Calu3 (cell line): ENCODE measurements at regions not wholly inside any gene's neighbourhood (a gene's known extent, or its start where the extent isn't known, plus 50 kb on each side); places are given as distances from the start of the nearest gene placed in this dataset.

Experiments used
- BruUV-seq: library from RNA; stranded (reverse); fragments of 400-500 nt; replicated peaks from 2 replicates; lab custom pipeline; 2021; lab: Mats Ljungman, UMichigan
- CTCF ChIA-PET: fragments of 300-600 bp; sonication (Branson Sonifier 250); formaldehyde crosslinking; loops from one replicate; lab custom pipeline; 2022; ENCODE audit warnings: antibody characterized with exemption; lab: Charles Lee
- DNase-seq: peaks from one replicate; pipeline ENCODE4 v3.0.0; 2022
- H3K27ac Mint-ChIP-seq: one replicate; pipeline ENCODE4 v1.8.0; 2022; ENCODE audit warnings: mixed read lengths; ENCODE audit not compliant: unreplicated experiment
- H3K27me3 Mint-ChIP-seq: one replicate; pipeline ENCODE4 v1.8.0; 2022; ENCODE audit warnings: mixed read lengths; ENCODE audit not compliant: unreplicated experiment
- H3K36me3 Mint-ChIP-seq: one replicate; pipeline ENCODE4 v1.8.0; 2022; ENCODE audit warnings: mild to moderate bottlenecking, moderate library complexity, mixed read lengths; ENCODE audit not compliant: insufficient read depth, unreplicated experiment
- H3K4me1 Mint-ChIP-seq: one replicate; pipeline ENCODE4 v1.8.0; 2022; ENCODE audit warnings: mild to moderate bottlenecking, low read depth, mixed read lengths; ENCODE audit not compliant: unreplicated experiment
- H3K4me3 Mint-ChIP-seq: one replicate; pipeline ENCODE4 v1.8.0; 2022; ENCODE audit warnings: mild to moderate bottlenecking, low read depth, moderate library complexity, mixed read lengths; ENCODE audit not compliant: unreplicated experiment
- H3K9me3 Mint-ChIP-seq: one replicate; pipeline ENCODE4 v1.8.0; 2022; ENCODE audit warnings: low read depth, mixed read lengths; ENCODE audit not compliant: unreplicated experiment
- intact Hi-C: fragments of 100-400 bp; cut with micrococcal nuclease; formaldehyde crosslinking; loops from one replicate; pipeline ENCODE4 v1.10.0; 2022; ENCODE audit not compliant: unreplicated experiment
- TF ChIP-seq, protein P1 (sequence below): fragments of 200-600 bp; IDR thresholded peaks from one replicate; pipeline ENCODE4 v1.8.0; 2022; ENCODE audit warnings: antibody characterized with exemption; ENCODE audit not compliant: unreplicated experiment

- peaks cover 24% of the 10 kb centered on the region for H3K9me3 Mint-ChIP-seq
Measured at GRCh38 chr14:25803386-25804018, 753.6 kb upstream of the STXBP6 start.

DNA sequence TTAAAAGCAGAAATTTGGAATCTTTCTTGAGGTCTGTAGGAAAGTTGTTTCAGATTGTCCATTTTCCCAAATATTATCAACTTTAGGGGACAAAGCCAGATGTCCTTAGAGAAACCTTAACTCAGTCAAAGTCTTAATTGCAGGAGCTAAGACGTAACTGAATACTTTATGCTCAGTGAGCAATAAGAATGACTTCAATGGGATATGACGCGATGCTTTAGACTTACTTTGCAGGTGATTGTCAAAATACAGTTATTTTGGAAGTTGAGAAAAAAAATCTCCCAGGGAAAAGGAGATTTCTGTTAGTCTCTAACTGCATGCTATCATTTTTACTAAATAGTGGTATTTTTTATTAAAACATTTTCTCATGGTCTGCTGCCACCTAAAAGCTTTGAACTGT is 750.9 kb upstream of the STXBP6 start:
- CTCF ChIA-PET, result no interaction called here
- no peaks in the 10 kb centered on the region for H3K27me3 Mint-ChIP-seq

More at GRCh38 chr14:25803386-25804018, 753.6 kb upstream of the STXBP6 start:
- no peaks in the 10 kb centered on the region for H3K4me1 Mint-ChIP-seq
- no peaks in the 10 kb centered on the region for H3K36me3 Mint-ChIP-seq
- H3K27me3 Mint-ChIP-seq, result no peaks in the 10 kb centered on the region
- H3K27ac Mint-ChIP-seq, result no peak overlapping the region
- no peak for DNase-seq
- TF ChIP-seq, protein P1, sequence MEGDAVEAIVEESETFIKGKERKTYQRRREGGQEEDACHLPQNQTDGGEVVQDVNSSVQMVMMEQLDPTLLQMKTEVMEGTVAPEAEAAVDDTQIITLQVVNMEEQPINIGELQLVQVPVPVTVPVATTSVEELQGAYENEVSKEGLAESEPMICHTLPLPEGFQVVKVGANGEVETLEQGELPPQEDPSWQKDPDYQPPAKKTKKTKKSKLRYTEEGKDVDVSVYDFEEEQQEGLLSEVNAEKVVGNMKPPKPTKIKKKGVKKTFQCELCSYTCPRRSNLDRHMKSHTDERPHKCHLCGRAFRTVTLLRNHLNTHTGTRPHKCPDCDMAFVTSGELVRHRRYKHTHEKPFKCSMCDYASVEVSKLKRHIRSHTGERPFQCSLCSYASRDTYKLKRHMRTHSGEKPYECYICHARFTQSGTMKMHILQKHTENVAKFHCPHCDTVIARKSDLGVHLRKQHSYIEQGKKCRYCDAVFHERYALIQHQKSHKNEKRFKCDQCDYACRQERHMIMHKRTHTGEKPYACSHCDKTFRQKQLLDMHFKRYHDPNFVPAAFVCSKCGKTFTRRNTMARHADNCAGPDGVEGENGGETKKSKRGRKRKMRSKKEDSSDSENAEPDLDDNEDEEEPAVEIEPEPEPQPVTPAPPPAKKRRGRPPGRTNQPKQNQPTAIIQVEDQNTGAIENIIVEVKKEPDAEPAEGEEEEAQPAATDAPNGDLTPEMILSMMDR, result no peak
- BruUV-seq, result no TSS peak
- CTCF ChIA-PET, result no interaction called here
- no peak overlapping the region for H3K4me3 Mint-ChIP-seq
- intact Hi-C loops, result no loop called here

DNA sequence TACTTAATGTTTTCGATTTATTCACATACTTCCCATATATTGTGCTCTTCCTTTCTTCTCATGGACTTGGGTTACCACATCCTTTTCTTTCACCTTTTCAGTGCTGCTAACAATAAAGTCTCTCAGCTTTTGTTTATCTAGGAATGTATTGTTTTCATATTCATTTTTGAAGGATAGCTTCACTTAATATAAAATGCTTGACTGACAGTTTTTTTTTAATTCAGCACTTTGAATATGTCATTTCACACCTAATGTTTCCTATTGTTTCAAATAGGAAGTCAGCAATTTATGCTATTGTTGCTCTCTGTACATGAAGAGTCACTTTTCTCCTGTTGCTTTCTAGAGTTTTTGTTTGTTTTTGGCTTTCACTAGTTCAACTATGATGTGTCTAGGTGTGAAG is 738.3 kb upstream of the STXBP6 start:
- H3K27me3 Mint-ChIP-seq, result no peaks in the 10 kb centered on the region
- no peaks in the 10 kb centered on the region for H3K36me3 Mint-ChIP-seq
- H3K9me3 Mint-ChIP-seq, result peaks cover 15% of the 10 kb centered on the region
- H3K27ac Mint-ChIP-seq, result no peak overlapping the region
- TF ChIP-seq, protein P1, result no peak
- intact Hi-C loops, result no loop called here
- no TSS peak for BruUV-seq
- no peaks in the 10 kb centered on the region for H3K4me1 Mint-ChIP-seq
- H3K4me3 Mint-ChIP-seq, result no peak overlapping the region
- DNase-seq, result no peak
- CTCF ChIA-PET, result no interaction called here

More for the DNA sequence above, 750.9 kb upstream of the STXBP6 start:
- intact Hi-C loops, result no loop called here
- TF ChIP-seq, protein P1, result no peak
- Mint-ChIP-seq H3K4me1 (no peaks in the 10 kb centered on the region), H3K4me3 (no peak overlapping the region), H3K27ac (no peak overlapping the region), H3K9me3 (peaks cover 19% of the 10 kb centered on the region), H3K36me3 (no peaks in the 10 kb centered on the region)
- DNase-seq, result no peak
- BruUV-seq, result no TSS peak

DNA sequence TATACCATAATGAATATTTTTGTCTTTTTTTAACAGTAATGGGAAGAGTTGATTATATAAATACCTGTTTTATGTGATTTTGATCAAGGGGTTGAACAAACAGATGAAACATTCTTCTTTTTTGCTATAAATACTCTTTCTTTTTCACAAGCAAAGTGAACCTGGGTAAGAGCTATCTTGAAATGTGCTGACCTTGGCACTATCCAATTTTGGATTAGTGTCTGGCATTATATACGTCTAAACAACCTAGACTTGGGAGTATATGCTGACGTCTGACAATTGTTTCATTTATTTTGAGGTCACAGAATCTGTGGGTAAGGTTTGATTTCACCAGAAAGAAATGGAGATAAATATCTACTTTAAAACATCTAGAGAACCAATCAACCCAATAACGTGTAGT is 716.0 kb upstream of the STXBP6 start:
- intact Hi-C loops, result no loop called here
- Mint-ChIP-seq H3K36me3 (no peaks in the 10 kb centered on the region), H3K27me3 (no peaks in the 10 kb centered on the region), H3K27ac (no peak overlapping the region), H3K4me3 (no peak overlapping the region), H3K4me1 (no peaks in the 10 kb centered on the region), H3K9me3 (peaks cover 7% of the 10 kb centered on the region)
- CTCF ChIA-PET, result no interaction called here
- no TSS peak for BruUV-seq
- TF ChIP-seq, protein P1, result no peak
- no peak for DNase-seq
